ENCODE measurements at regions not wholly inside any gene's neighbourhood (a gene's known extent, or its start where the extent isn't known, plus 50 kb on each side); places are given as distances from the start of the nearest gene placed in this dataset.

- no peak overlapping the region for H3K4me3 ChIP-seq
- H3K27ac ChIP-seq, result no peak overlapping the region
- in situ Hi-C loops (cut with MboI), result no loop called here
- no peaks in the 10 kb centered on the region for H3K9me2 ChIP-seq (ENCODE audit: insufficient read depth)
- H3K79me2 ChIP-seq (ENCODE audit: insufficient read depth), result no peaks in the 10 kb centered on the region
- no peaks in the 10 kb centered on the region for H3K27me3 ChIP-seq (replicated peaks; ENCODE audit: insufficient read depth)
- no peaks in the 10 kb centered on the region for H3K9me3 ChIP-seq (ENCODE audit: low read depth)
- no peak overlapping the region for H2AFZ ChIP-seq
- no peak overlapping the region for H3K9ac ChIP-seq
- H4K20me1 ChIP-seq (ENCODE audit: insufficient read depth), result no peaks in the 10 kb centered on the region
- WGBS, 2 experiments (ENCODE audit: low coverage in 1 of 2, low lambda C conversion rate in 2 of 2, missing lambda C conversion rate in 2 of 2), result 85 to 88% methylated on average over 36 of the region's 36 CpGs
- no peak overlapping the region for H3K4me2 ChIP-seq (ENCODE audit: unreplicated experiment)
- TF ChIP-seq EZH2phosphoT487 (IDR thresholded peaks at IDR 0.05; ENCODE audit: insufficient read depth, low read depth), result no peak
- no peak for TF ChIP-seq EZH2 (IDR thresholded peaks at IDR 0.05; ENCODE audit: insufficient read depth, poor library complexity, severe bottlenecking)
- H3K4me1 ChIP-seq (ENCODE audit: insufficient read depth), result peaks cover 12% of the 10 kb centered on the region
- no peak for DNase-seq
- H3F3A ChIP-seq (ENCODE audit: insufficient read depth), result peaks cover 8% of the 10 kb centered on the region
- no peaks in the 10 kb centered on the region for H3K36me3 ChIP-seq (ENCODE audit: low read depth)
Measured at GRCh38 chr15:31452595-31453557, 126.2 kb downstream of the KLF13 start.

DNA sequence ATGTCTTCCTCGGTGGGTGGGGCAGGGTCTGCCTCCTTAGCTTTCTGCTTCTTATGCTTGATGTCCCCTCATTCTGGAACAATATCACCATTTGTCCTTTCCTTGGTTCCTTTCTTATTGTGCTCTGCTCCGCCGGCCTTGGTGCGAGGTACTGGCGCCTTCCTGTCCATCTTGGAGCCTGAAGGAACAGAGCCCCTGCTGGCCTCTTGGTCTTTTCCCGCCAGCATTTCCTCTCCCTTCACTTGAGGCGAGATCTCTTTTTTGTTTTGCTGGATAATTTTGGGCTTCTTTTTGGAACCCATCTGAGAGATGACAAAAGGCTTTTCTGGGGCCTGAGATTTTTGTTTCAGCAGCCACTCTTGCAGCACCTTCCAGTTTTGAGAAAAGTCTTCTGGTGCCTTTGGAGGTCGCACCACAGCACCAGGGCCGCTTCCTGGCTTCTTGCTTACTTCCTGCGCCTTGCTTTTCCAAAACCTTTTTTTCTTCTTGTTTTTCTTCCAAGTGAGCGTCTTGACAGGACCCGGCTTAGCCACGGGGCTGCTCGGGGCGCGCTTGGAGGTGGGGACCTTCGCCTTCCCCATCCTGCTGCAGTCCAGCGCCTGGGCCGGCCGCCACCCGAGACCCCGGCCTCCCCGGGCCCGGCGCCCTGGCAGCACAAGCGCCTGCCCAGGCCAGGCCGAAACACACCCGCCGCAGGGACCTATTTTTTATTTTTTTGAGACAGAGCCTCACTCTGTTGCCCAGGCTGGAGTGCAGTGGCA is 127.1 kb downstream of the KLF13 start:
- Histone ChIP-seq H4K20me1 (ENCODE audit: insufficient read depth) (no peaks in the 10 kb centered on the region), H3K9me3 (ENCODE audit: low read depth) (no peaks in the 10 kb centered on the region), H3K4me1 (ENCODE audit: insufficient read depth) (peaks cover 15% of the 10 kb centered on the region), H3F3A (ENCODE audit: insufficient read depth) (peaks cover 8% of the 10 kb centered on the region), H3K79me2 (ENCODE audit: insufficient read depth) (no peaks in the 10 kb centered on the region), H3K36me3 (ENCODE audit: low read depth) (no peaks in the 10 kb centered on the region), H3K9ac (no peak overlapping the region), H3K4me2 (ENCODE audit: unreplicated experiment) (no peak overlapping the region), H3K27ac (no peak overlapping the region), H2AFZ (no peak overlapping the region), H3K4me3 (no peak overlapping the region), H3K27me3 (replicated peaks; ENCODE audit: insufficient read depth) (no peaks in the 10 kb centered on the region), H3K9me2 (ENCODE audit: insufficient read depth) (no peaks in the 10 kb centered on the region)
- no peak for DNase-seq
- WGBS, 2 experiments (ENCODE audit: low coverage in 1 of 2, low lambda C conversion rate in 2 of 2, missing lambda C conversion rate in 2 of 2), result 96 to 97% methylated on average over 29 of the region's 29 CpGs
- TF ChIP-seq EZH2 (IDR thresholded peaks at IDR 0.05; ENCODE audit: insufficient read depth, poor library complexity, severe bottlenecking) (no peak), EZH2phosphoT487 (IDR thresholded peaks at IDR 0.05; ENCODE audit: insufficient read depth, low read depth) (no peak)
- in situ Hi-C loops (cut with MboI), result no loop called here

DNA sequence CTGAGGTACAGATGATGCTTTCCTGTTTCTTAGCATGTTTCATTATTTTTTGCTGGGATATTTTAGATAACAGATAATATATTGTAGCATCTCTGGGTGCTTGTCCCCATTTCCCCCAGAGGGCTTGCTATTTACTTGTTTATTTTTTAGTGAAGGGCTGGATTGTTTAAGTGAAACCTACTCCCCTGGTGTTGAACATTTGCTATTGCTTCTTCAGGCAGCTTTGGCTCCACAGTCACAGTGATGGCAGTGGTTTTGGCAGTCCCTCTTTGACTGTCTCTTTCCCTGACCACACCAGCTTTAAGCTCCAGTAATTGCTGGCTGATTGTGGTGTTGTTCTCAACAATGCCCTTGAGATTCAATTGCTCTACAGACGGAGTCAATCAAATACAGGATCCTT is 128.9 kb downstream of the KLF13 start:
- H3K36me3 ChIP-seq (ENCODE audit: low read depth), result no peaks in the 10 kb centered on the region
- no peaks in the 10 kb centered on the region for H3K9me3 ChIP-seq (ENCODE audit: low read depth)
- in situ Hi-C loops (cut with MboI), result no loop called here
- peaks cover 10% of the 10 kb centered on the region for H3F3A ChIP-seq (ENCODE audit: insufficient read depth)
- WGBS, 2 experiments (ENCODE audit: low coverage in 1 of 2, low lambda C conversion rate in 2 of 2, missing lambda C conversion rate in 2 of 2), result 74 to 81% methylated on average over 1 of the region's 1 CpG
- peak; percentile 26 for DNase-seq
- no peak overlapping the region for H3K27ac ChIP-seq
- H4K20me1 ChIP-seq (ENCODE audit: insufficient read depth), result no peaks in the 10 kb centered on the region
- peaks cover 18% of the 10 kb centered on the region for H3K4me1 ChIP-seq (ENCODE audit: insufficient read depth)
- H3K4me2 ChIP-seq (ENCODE audit: unreplicated experiment), result no peak overlapping the region
- no peaks in the 10 kb centered on the region for H3K9me2 ChIP-seq (ENCODE audit: insufficient read depth)
- no peaks in the 10 kb centered on the region for H3K79me2 ChIP-seq (ENCODE audit: insufficient read depth)
- no peak overlapping the region for H3K4me3 ChIP-seq
- H2AFZ ChIP-seq, result no peak overlapping the region
- H3K9ac ChIP-seq, result no peak overlapping the region
- H3K27me3 ChIP-seq (replicated peaks; ENCODE audit: insufficient read depth), result no peaks in the 10 kb centered on the region
- TF ChIP-seq EZH2 (IDR thresholded peaks at IDR 0.05; ENCODE audit: insufficient read depth, poor library complexity, severe bottlenecking) (no peak), EZH2phosphoT487 (IDR thresholded peaks at IDR 0.05; ENCODE audit: insufficient read depth, low read depth) (no peak)

GRCh38 chr15:31456354-31457060 is 129.9 kb downstream of the KLF13 start:
- TF ChIP-seq EZH2 (IDR thresholded peaks at IDR 0.05; ENCODE audit: insufficient read depth, poor library complexity, severe bottlenecking) (no peak), EZH2phosphoT487 (IDR thresholded peaks at IDR 0.05; ENCODE audit: insufficient read depth, low read depth) (no peak)
- DNase-seq, result no peak
- in situ Hi-C loops (cut with MboI), result no loop called here
- Histone ChIP-seq H3K79me2 (ENCODE audit: insufficient read depth) (no peaks in the 10 kb centered on the region), H3F3A (ENCODE audit: insufficient read depth) (peaks cover 16% of the 10 kb centered on the region), H2AFZ (0 out of 2 replicates have a peak overlapping the region, but pooled peaks have one; percentile 53), H3K9me2 (ENCODE audit: insufficient read depth) (no peaks in the 10 kb centered on the region), H3K9ac (peak overlapping the region; percentile 72), H3K27ac (peak overlapping the region; percentile 89), H3K36me3 (ENCODE audit: low read depth) (no peaks in the 10 kb centered on the region), H3K4me3 (no peak overlapping the region), H3K27me3 (replicated peaks; ENCODE audit: insufficient read depth) (no peaks in the 10 kb centered on the region), H3K4me1 (ENCODE audit: insufficient read depth) (peaks cover 26% of the 10 kb centered on the region), H4K20me1 (ENCODE audit: insufficient read depth) (no peaks in the 10 kb centered on the region), H3K9me3 (ENCODE audit: low read depth) (no peaks in the 10 kb centered on the region), H3K4me2 (ENCODE audit: unreplicated experiment) (peak overlapping the region; percentile 55)
- 62 to 65% methylated on average over 8 of the region's 8 CpGs for WGBS, 2 experiments (ENCODE audit: low coverage in 1 of 2, low lambda C conversion rate in 2 of 2, missing lambda C conversion rate in 2 of 2)

Measured in GM23248 (cell line).